HG03457 (cell line): ENCODE measurements at regions not wholly inside any gene's neighbourhood (a gene's known extent, or its start where the extent isn't known, plus 50 kb on each side); places are given as distances from the start of the nearest gene placed in this dataset.

Experiments used
- ATAC-seq: cut with Tn5 transposase; IDR thresholded peaks from one replicate; pipeline ENCODE4 v1.9.1; 2021; ENCODE audit warnings: moderate number of reproducible peaks; ENCODE audit not compliant: unreplicated experiment

- no peak for ATAC-seq
These were observed 126.5 kb upstream of the THBS1 start for GRCh38 chr15:39454189-39454986.

GRCh38 chr15:39455471-39455991 lies 125.3 kb upstream of the THBS1 start:
- no peak for ATAC-seq

- no peak for ATAC-seq
These were observed 124.7 kb upstream of the THBS1 start for GRCh38 chr15:39456159-39456558.

DNA sequence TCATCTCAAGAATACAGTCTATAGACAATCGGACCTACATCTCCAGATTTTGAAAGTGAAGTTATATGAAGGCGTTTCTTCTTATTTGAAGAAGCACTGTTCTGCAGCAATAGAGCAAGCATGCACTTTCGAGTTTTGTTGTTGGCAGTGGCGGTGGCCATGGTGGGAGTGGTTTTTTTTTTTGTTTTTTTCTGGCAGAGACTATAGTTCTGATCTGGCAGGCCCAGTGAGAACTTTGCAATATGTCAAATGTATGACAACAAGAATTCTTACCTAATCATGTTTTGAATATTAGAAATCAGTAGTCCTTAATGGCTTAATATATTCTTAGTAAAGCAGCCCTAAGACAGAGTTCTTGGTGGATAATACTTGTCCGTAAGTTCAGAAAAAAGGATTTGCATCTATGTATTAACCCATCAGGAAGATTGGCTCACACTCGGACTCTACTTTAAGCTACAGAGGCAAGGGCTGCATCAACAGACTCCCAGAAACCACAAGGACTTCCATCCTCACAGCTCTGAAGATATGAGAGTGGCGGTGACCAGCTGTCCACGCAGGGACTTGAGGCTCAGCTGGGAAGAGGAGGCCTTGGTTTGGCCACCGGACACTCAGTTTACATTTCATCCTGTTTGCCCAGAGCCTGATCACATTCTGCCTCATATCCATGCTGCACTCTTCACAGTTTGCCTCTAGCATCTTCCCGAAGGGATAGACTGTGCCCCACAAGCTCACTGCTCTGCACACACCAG lies 124.1 kb upstream of the THBS1 start:
- no peak for ATAC-seq

- no peak for ATAC-seq
These were observed 122.7 kb upstream of the THBS1 start for GRCh38 chr15:39458131-39458530.

GRCh38 chr15:39459548-39459947 lies 121.3 kb upstream of the THBS1 start:
- no peak for ATAC-seq

DNA sequence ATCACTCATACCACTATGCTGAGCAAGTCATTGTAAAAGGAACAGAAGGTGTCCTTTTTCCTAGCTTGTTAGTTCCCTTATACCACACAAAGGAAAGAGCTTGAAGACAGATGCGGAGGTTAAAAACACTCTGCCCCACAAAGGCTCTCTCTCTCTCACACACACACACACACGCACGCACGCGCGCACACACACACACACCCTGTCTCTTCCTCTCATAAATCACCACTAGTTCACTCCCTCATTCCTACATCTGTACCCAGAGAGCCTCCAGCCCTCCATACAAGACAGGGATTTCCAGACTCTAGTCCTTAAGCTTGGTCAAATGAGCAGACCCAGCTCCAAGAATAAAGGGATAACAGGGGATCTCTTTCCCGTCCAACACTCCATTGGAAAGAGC lies 120.1 kb upstream of the THBS1 start:
- no peak for ATAC-seq

DNA sequence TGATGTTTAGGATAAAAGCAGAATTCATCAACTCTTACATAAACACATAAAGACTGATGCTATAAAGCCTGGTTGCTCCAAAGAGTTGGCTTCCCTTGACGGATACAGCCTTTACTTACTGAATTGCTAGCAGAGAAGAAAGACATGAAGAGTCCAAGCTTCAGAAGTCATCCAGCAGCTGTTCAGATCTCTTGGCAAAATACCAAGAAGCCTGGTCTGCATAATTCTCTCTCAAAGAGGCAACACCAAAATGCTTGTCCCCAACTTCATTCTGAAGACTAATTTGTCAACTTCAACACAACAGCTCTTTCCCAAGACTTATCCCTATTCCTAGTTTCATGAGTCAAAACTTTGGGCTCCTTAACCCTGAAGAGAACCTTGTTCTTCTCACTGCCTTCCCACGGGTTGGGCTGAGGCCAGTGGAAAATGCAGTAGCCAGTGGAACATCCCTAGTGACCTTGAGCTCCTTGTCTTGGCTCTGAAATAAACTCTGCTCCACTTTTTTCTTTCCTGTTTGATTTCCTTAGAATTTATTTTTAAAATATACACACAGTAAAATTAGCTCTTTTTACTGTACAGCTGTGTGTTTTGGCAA lies 119.2 kb upstream of the THBS1 start:
- ATAC-seq: no peak

DNA sequence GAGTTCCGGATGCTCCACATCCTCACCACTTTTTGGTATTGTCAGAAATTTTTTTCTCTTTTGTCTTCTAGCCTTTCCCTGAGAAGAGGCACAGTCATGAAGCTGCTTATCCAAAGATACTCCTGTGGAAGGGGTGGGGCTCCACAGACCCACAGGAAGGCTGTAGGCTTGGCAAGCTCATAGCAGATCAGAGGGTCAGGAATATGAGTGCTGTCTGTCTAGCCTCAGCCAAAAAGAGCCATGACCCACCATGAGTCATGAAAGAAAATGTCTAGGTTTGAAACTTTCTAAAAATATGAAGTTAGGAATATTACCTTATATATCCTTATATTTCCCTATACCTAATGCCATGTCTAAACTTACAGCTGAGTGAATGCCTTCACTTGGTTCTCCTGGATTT lies 118.2 kb upstream of the THBS1 start:
- ATAC-seq: no peak

DNA sequence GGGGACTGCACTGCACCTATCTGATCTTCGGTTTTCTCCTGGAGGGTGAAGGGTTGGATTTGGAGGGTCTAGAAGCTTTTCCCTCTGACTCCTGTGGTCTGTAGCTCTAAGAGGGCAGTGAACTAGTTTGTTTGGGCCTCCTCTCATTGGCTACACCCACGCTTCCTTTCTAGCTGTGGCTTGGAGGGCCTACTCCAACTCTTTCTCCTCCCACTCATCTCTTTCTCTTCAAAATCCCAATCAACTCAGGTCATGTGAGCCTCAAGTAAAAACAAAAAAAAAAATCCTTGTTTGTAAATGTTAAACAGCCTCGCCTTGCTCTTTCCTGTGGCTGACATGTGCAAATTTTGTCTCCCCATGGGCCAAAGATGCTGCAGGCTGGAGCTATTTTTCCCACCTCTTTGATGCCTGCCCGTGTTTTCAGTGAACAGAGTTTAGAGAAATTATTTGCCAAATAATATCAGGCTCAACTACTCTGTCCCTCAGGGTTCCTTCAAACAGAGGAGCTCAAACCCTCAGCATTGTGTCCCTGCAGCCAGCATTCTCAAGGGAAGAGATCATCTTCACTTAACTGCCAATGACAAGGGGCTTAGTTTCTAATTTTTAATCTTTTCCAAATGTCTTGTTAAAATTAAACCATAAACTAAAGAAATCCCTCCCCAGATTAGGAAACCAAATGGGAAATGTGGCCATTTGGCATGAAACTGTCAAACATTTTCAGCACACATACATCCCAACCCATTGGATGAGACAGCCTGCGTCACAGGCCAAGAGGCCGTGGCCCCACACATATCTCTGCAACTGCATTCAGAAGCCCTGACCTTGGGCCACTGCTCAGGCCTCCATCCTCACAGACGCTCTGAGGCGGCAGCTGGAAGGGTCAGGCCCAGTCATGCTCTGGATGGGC lies 114.8 kb upstream of the THBS1 start:
- no peak for ATAC-seq

DNA sequence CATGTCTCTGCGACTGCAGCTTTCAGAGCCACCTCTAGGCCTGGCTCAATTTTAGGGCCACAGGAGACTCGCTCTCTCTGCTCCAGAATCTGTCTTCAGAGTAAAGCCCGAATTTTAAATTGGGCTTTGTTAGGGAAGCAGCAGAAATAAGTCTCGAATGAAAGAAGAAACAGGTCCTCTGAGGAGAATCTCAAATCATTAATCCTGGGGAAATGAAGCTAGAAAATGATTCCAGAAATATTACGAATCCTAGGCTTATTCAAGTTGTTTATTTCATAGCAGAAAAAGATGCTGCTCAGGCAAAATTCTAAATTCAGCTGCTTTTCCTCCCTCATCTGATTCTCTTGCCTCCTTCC lies 114.2 kb upstream of the THBS1 start:
- no peak for ATAC-seq

DNA sequence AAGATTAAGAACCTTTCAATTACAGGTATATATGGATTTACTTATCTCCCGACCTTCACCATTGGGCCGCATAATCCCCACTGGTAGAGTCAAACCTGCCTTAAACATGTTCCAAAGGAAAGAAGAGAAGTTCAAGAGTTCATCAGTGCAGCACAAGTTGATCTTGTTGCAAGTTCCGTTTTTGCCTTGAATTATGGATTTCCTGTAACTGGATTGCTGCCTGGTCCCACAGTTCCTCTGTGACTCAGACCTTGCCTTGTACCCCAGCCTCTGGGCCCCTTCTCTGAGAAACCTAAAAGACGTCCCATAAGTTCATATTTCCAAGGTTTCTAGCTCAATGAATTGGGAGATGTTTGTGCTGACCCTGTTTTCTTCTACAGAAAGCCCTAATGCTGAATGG lies 112.5 kb upstream of the THBS1 start:
- ATAC-seq: no peak

- no peak for ATAC-seq
These were observed 112.1 kb upstream of the THBS1 start for GRCh38 chr15:39468828-39469227.

- no peak for ATAC-seq
These were observed 108.9 kb upstream of the THBS1 start for GRCh38 chr15:39471785-39472574.

DNA sequence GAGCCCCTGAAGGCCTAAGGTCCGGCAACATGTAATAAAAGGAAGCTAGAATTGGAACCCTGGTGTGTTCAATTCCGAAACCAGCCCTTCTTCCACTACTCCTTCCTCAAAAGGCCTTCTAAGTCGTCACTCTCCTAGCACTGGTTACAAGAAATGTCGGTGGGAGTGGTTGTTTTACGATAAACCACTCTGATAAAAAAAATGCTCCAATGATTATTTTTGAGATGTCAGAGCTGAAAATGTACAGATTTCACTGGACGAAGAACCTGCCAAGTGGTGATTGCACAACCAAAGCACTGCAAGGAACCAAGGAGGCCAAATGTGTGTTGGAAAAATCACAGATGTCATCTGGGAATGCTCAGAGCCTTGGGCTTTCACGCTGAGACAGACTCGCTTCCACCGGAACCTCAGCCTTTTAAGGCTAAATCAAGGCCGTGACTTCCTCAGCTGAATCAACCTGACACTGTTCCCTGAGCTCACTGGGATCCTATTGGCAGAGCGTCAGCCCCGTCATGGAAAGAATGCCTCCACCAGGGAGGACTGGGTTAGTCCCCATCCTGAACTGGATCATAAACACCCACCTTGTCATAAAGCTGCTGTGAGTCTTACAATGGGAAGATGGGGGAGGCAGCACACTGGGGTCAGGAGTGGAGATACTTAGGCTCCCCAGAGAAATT lies 108.1 kb upstream of the THBS1 start:
- no peak for ATAC-seq

DNA sequence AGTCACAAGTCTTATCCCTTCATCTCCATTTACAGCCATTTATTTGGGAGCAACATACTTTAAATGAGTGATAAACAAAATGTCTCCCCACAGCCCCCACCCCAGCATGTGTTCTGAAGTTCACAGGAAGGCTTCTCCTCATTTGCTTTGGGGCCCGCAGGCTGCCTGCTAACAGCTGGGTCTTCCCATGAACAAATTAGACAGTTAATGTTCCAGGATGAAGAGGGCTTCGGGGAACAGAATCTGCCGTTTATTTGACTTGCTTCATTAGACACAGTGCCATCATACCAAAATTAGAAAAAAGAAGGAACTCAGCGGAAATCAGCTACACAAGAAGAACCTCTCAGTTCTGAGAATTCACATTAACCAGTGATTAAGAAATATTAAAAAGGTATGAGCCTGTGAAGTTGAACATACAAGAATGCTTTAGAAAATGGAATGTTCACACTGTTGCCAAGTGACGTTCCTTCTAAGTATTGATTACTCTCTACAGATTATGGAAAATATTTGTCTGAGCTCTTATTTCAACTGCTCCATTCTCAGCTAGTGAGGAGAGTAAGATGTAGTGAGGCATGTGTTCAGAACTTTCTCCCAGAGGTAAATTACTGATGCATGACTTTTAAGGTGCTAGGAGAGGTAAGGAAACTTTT lies 107.5 kb upstream of the THBS1 start:
- ATAC-seq: no peak

GRCh38 chr15:39474657-39475056 lies 106.2 kb upstream of the THBS1 start:
- ATAC-seq: no peak

DNA sequence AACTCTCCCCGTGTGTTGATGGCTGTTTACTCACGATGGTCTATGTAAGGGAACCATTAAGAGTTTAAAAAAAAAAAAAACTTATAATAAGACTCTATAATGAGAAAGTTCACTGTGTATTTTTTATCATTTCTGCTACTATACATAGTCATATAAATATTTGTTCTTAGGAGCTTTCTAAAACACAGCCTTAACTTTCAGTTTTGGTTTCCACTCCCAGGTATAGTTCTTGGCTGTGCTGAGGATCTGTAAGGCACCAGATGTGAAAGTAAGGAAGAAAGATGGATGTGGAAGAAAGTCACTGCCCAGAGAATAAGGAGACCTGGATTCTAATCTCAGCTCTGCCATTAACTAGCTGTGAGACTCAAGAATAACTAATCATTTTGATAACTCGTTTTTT lies 101.9 kb upstream of the THBS1 start:
- ATAC-seq: no peak

GRCh38 chr15:39479911-39480310 lies 101.0 kb upstream of the THBS1 start:
- ATAC-seq: no peak
